Uterus (tissue), 2 donors: ENCODE measurements at regions not wholly inside any gene's neighbourhood (a gene's known extent, or its start where the extent isn't known, plus 50 kb on each side); places are given as distances from the start of the nearest gene placed in this dataset.

Source experiments
- CTCF ChIP-seq, 4 experiments: fragments of 200-600 bp in 2 of 4; fragments of 450-650 bp in 2 of 4; sonication (generic) in 2 of 4; IDR thresholded peaks; one replicate each; pipeline ENCODE4 v1.5.1; 2016 to 2019; ENCODE audit warnings: antibody characterized with exemption in 4 of 4, mild to moderate bottlenecking in 2 of 4, moderate library complexity in 1 of 4
- POLR2A ChIP-seq, 2 donors: fragments of 450-650 bp; IDR thresholded peaks; one replicate each; pipeline ENCODE4 v1.6.1; 2016; ENCODE audit warnings: antibody characterized with exemption in 2 of 2, mild to moderate bottlenecking in 1 of 2, moderate library complexity in 1 of 2

DNA sequence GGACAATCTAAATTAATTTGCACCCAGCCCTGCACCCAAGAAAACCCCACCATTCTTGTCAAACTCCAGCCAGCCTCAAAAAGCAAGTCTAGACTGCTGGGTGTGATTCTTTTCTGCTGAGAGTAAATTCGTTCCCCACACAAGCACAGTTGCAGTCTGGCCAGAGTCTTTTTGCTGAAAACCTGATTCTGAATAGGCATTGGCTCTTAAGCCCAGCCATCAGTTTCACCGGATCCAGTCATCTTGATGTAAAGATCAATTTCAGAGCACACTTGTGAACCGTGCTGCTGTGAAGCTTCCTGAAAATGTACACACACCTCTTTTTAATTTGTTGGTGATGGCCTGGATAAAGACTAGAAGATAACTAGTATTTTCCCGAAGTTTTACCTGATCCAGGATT lies 159.4 kb upstream of the GGTLC1 start:
- no peak for TF ChIP-seq CTCF (IDR thresholded peaks at IDR 0.05)
- no peak for TF ChIP-seq POLR2A (IDR thresholded peaks at IDR 0.05)
